Glutamatergic neuron (in vitro differentiated cells): ENCODE measurements at regions not wholly inside any gene's neighbourhood (a gene's known extent, or its start where the extent isn't known, plus 50 kb on each side); places are given as distances from the start of the nearest gene placed in this dataset.
"Not testable (repeated sequence)": the region's sequence is repeated elsewhere in the genome, so short reads cannot be mapped to it uniquely, and the experiment has no call there.

Source experiments
- DNase-seq: peaks from one replicate; pipeline ENCODE4 v3.0.0; 2022
- H3K27ac Mint-ChIP-seq: one replicate; pipeline ENCODE4 v1.8.0; 2020; ENCODE audit warnings: mild to moderate bottlenecking, mixed read lengths, inconsistent platforms; ENCODE audit not compliant: unreplicated experiment
- H3K27me3 Mint-ChIP-seq: one replicate; pipeline ENCODE4 v1.8.0; 2020; ENCODE audit warnings: mild to moderate bottlenecking, moderate library complexity, mixed read lengths, inconsistent platforms; ENCODE audit not compliant: unreplicated experiment
- H3K36me3 Mint-ChIP-seq: one replicate; pipeline ENCODE4 v1.8.0; 2020; ENCODE audit warnings: mild to moderate bottlenecking, mixed read lengths, inconsistent platforms; ENCODE audit not compliant: unreplicated experiment
- H3K4me1 Mint-ChIP-seq: one replicate; pipeline ENCODE4 v1.8.0; 2020; ENCODE audit warnings: mild to moderate bottlenecking, low read depth, mixed read lengths, inconsistent platforms; ENCODE audit not compliant: unreplicated experiment
- H3K4me3 Mint-ChIP-seq: one replicate; pipeline ENCODE4 v1.8.0; 2020; ENCODE audit warnings: mild to moderate bottlenecking, mixed read lengths, inconsistent platforms; ENCODE audit not compliant: unreplicated experiment
- H3K9me3 Mint-ChIP-seq: one replicate; pipeline ENCODE4 v1.8.0; 2020; ENCODE audit warnings: mild to moderate bottlenecking, moderate library complexity, mixed read lengths, inconsistent platforms; ENCODE audit not compliant: unreplicated experiment
- CTCF ChIP-seq: fragments of 200-600 bp; sonication (generic); IDR thresholded peaks from one replicate; pipeline ENCODE4 v1.5.0; 2021; ENCODE audit not compliant: partially characterized antibody, unreplicated experiment

GRCh38 chr10:105585753-105586152 lies 944.7 kb downstream of the SORCS3 start:
- H3K27me3 Mint-ChIP-seq: no peaks in the 10 kb centered on the region
- H3K4me1 Mint-ChIP-seq: no peaks in the 10 kb centered on the region
- no peak for TF ChIP-seq CTCF
- no peak for DNase-seq
- H3K36me3 Mint-ChIP-seq: no peaks in the 10 kb centered on the region
- H3K4me3 Mint-ChIP-seq: no peak overlapping the region
- no peak overlapping the region for H3K27ac Mint-ChIP-seq
- no peaks in the 10 kb centered on the region for H3K9me3 Mint-ChIP-seq

- no peak overlapping the region for H3K4me3 Mint-ChIP-seq
- H3K27me3 Mint-ChIP-seq: no peaks in the 10 kb centered on the region
- no peaks in the 10 kb centered on the region for H3K4me1 Mint-ChIP-seq
- no peak for TF ChIP-seq CTCF
- no peak overlapping the region for H3K27ac Mint-ChIP-seq
- no peak for DNase-seq
- H3K36me3 Mint-ChIP-seq: no peaks in the 10 kb centered on the region
- H3K9me3 Mint-ChIP-seq: no peaks in the 10 kb centered on the region
Measured at GRCh38 chr10:105585171-105585570, 944.1 kb downstream of the SORCS3 start.

- Mint-ChIP-seq H3K27ac (no peak overlapping the region), H3K4me1 (no peaks in the 10 kb centered on the region)
- DNase-seq: no peak
Measured at GRCh38 chr10:105579112-105579511, 938.0 kb downstream of the SORCS3 start.

GRCh38 chr10:105577865-105578607 lies 936.9 kb downstream of the SORCS3 start:
- DNase-seq: no peak
- peaks cover 5% of the 10 kb centered on the region for H3K36me3 Mint-ChIP-seq
- no peak overlapping the region for H3K4me3 Mint-ChIP-seq
- H3K4me1 Mint-ChIP-seq: no peaks in the 10 kb centered on the region
- peaks cover 1% of the 10 kb centered on the region for H3K9me3 Mint-ChIP-seq
- no peaks in the 10 kb centered on the region for H3K27me3 Mint-ChIP-seq
- H3K27ac Mint-ChIP-seq: no peak overlapping the region
- no peak for TF ChIP-seq CTCF

More at GRCh38 chr10:105579112-105579511, 938.0 kb downstream of the SORCS3 start:
- Mint-ChIP-seq H3K9me3 (no peaks in the 10 kb centered on the region), H3K27me3 (no peaks in the 10 kb centered on the region), H3K36me3 (peaks cover 5% of the 10 kb centered on the region), H3K4me3 (no peak overlapping the region)
- TF ChIP-seq CTCF: no peak

GRCh38 chr10:105559333-105560097 lies 918.4 kb downstream of the SORCS3 start:
- H3K36me3 Mint-ChIP-seq: no peaks in the 10 kb centered on the region

GRCh38 chr10:105550453-105550852 lies 909.4 kb downstream of the SORCS3 start:
- not testable (repeated sequence) for H3K27ac Mint-ChIP-seq, H3K36me3 Mint-ChIP-seq, H3K4me1 Mint-ChIP-seq, H3K27me3 Mint-ChIP-seq, H3K9me3 Mint-ChIP-seq, DNase-seq, H3K4me3 Mint-ChIP-seq

More at GRCh38 chr10:105559333-105560097, 918.4 kb downstream of the SORCS3 start:
- H3K4me1 Mint-ChIP-seq: no peaks in the 10 kb centered on the region
- no peak for TF ChIP-seq CTCF
- DNase-seq: no peak
- H3K27me3 Mint-ChIP-seq: peaks cover under 1% of the 10 kb centered on the region
- no peak overlapping the region for H3K4me3 Mint-ChIP-seq
- H3K9me3 Mint-ChIP-seq: no peaks in the 10 kb centered on the region
- no peak overlapping the region for H3K27ac Mint-ChIP-seq
